Mesothelial cell of epicardium (in vitro differentiated cells): ENCODE measurements at regions not wholly inside any gene's neighbourhood (a gene's known extent, or its start where the extent isn't known, plus 50 kb on each side); places are given as distances from the start of the nearest gene placed in this dataset.

Experiments
- DNase-seq, 2 experiments: peaks; one replicate each; pipeline ENCODE4 v3.0.0; 2021; ENCODE audit warnings: low spot score in 2 of 2; ENCODE audit not compliant: unreplicated experiment in 2 of 2
- H3K27ac Mint-ChIP-seq: 2 replicates; pipeline ENCODE4 v1.8.0; 2021; ENCODE audit warnings: mixed read lengths
- H3K27me3 Mint-ChIP-seq: 2 replicates; pipeline ENCODE4 v1.8.0; 2021; ENCODE audit warnings: low read depth, mixed read lengths
- H3K36me3 Mint-ChIP-seq: 2 replicates; pipeline ENCODE4 v1.8.0; 2021; ENCODE audit warnings: mixed read lengths
- H3K4me1 Mint-ChIP-seq: 2 replicates; pipeline ENCODE4 v1.8.0; 2021; ENCODE audit warnings: mixed read lengths
- H3K4me3 Mint-ChIP-seq: 2 replicates; pipeline ENCODE4 v1.8.0; 2021; ENCODE audit warnings: mild to moderate bottlenecking, moderate library complexity, mixed read lengths
- H3K9me3 Mint-ChIP-seq: 2 replicates; pipeline ENCODE4 v1.8.0; 2021; ENCODE audit warnings: mixed read lengths
- CTCF ChIP-seq: fragments of 200-600 bp; sonication (generic); IDR thresholded peaks from one replicate; pipeline ENCODE4 v1.5.0; 2021; ENCODE audit warnings: antibody characterized with exemption; ENCODE audit not compliant: unreplicated experiment

- Mint-ChIP-seq H3K4me1 (peaks cover 13% of the 10 kb centered on the region), H3K9me3 (no peaks in the 10 kb centered on the region), H3K4me3 (no peak overlapping the region), H3K27ac (no peak overlapping the region), H3K36me3 (no peaks in the 10 kb centered on the region), H3K27me3 (peaks cover 99% of the 10 kb centered on the region)
- no peak for TF ChIP-seq CTCF
- DNase-seq: no peak
Measured at GRCh38 chr11:19342036-19342435, 101.3 kb upstream of the E2F8 start.

- DNase-seq: no peak
- no peaks in the 10 kb centered on the region for H3K4me1 Mint-ChIP-seq
- no peaks in the 10 kb centered on the region for H3K36me3 Mint-ChIP-seq
- H3K4me3 Mint-ChIP-seq: no peak overlapping the region
- no peak overlapping the region for H3K27ac Mint-ChIP-seq
- H3K9me3 Mint-ChIP-seq: no peaks in the 10 kb centered on the region
- peaks cover 91% of the 10 kb centered on the region for H3K27me3 Mint-ChIP-seq
- no peak for TF ChIP-seq CTCF
Measured at GRCh38 chr11:19338375-19338774, 97.6 kb upstream of the E2F8 start.

- peaks cover 87% of the 10 kb centered on the region for H3K27me3 Mint-ChIP-seq
- H3K36me3 Mint-ChIP-seq: no peaks in the 10 kb centered on the region
- H3K4me3 Mint-ChIP-seq: no peak overlapping the region
- DNase-seq: no peak
- TF ChIP-seq CTCF: no peak
- H3K4me1 Mint-ChIP-seq: no peaks in the 10 kb centered on the region
- no peaks in the 10 kb centered on the region for H3K9me3 Mint-ChIP-seq
- no peak overlapping the region for H3K27ac Mint-ChIP-seq
Measured at GRCh38 chr11:19337779-19338178, 97.0 kb upstream of the E2F8 start.

DNA sequence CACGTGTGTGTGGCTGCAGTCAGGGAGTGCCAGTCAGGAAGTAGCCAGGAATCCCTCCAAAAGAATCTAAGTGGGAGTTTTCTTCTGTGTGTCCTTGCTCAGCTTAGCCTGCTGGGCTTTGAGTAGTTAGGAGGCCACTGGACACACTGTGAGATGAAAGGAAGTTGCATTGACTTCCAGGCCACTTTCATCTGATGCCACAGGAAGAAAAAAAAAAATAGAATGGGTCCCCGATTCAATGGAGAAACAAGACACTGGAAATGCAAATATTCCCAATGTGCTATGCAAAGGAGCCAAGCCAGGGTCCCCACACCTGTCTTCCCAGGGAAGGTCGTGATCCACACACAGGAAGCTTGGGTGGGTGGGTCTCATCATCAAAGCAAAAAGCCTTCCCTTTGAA lies 95.6 kb upstream of the E2F8 start:
- TF ChIP-seq CTCF: no peak
- Mint-ChIP-seq H3K36me3 (no peaks in the 10 kb centered on the region), H3K4me1 (no peaks in the 10 kb centered on the region), H3K9me3 (no peaks in the 10 kb centered on the region), H3K27ac (no peak overlapping the region), H3K4me3 (no peak overlapping the region), H3K27me3 (peaks cover 80% of the 10 kb centered on the region)
- no peak for DNase-seq

DNA sequence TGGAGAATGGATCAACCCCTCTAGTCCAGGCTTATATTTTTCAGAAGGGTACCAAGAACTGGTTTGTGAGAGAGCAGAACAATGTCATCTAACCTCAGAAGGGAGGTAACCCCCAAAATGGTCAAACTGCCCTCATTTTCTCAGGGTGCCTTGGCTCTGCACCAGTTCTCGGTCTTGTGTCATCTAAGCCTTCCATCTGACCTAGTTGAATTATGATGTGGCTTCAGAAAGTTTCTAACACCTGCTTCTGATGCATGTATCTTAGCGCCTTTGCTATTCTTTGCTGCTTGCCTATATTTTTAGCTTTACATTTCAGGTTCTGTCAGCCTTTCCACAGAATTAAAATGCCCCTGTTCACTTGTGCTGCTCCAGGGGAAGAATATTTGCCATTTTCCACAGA lies 91.7 kb upstream of the E2F8 start:
- TF ChIP-seq CTCF: no peak
- no peak for DNase-seq
- no peak overlapping the region for H3K4me3 Mint-ChIP-seq
- H3K27me3 Mint-ChIP-seq: peaks cover 71% of the 10 kb centered on the region
- no peaks in the 10 kb centered on the region for H3K36me3 Mint-ChIP-seq
- H3K9me3 Mint-ChIP-seq: no peaks in the 10 kb centered on the region
- H3K27ac Mint-ChIP-seq: no peak overlapping the region
- H3K4me1 Mint-ChIP-seq: no peaks in the 10 kb centered on the region

GRCh38 chr11:19330416-19330815 lies 89.7 kb upstream of the E2F8 start:
- Mint-ChIP-seq H3K4me3 (no peak overlapping the region), H3K36me3 (no peaks in the 10 kb centered on the region), H3K4me1 (no peaks in the 10 kb centered on the region), H3K9me3 (no peaks in the 10 kb centered on the region), H3K27ac (no peak overlapping the region), H3K27me3 (peaks cover 53% of the 10 kb centered on the region)
- no peak for DNase-seq
- TF ChIP-seq CTCF: no peak
